ENCODE measurements at regions not wholly inside any gene's neighbourhood (a gene's known extent, or its start where the extent isn't known, plus 50 kb on each side); places are given as distances from the start of the nearest gene placed in this dataset.

- no peak for DNase-seq (ENCODE audit: low spot score)
Observed at GRCh38 chr4:32986236-32986635, 2266.1 kb downstream of the PCDH7 start.

- DNase-seq (ENCODE audit: low spot score), result no peak
Observed at GRCh38 chr4:32987111-32987510, 2266.9 kb downstream of the PCDH7 start.

GRCh38 chr4:32988165-32988811, 2268.1 kb downstream of the PCDH7 start:
- DNase-seq (ENCODE audit: low spot score), result no peak

GRCh38 chr4:32991663-32992062, 2271.5 kb downstream of the PCDH7 start:
- no peak for DNase-seq (ENCODE audit: low spot score)

GRCh38 chr4:32994981-32995881, 2275.1 kb downstream of the PCDH7 start:
- DNase-seq (ENCODE audit: low spot score), result no peak

GRCh38 chr4:33013282-33013681, 2293.1 kb downstream of the PCDH7 start:
- no peak for DNase-seq (ENCODE audit: low spot score)

GRCh38 chr4:33025236-33025635, 2305.1 kb downstream of the PCDH7 start:
- no peak for DNase-seq (ENCODE audit: low spot score)

GRCh38 chr4:33029976-33030375, 2309.8 kb downstream of the PCDH7 start:
- DNase-seq (ENCODE audit: low spot score), result no peak

- no peak for DNase-seq (ENCODE audit: low spot score)
Observed at GRCh38 chr4:33031328-33031727, 2311.2 kb downstream of the PCDH7 start.

- DNase-seq (ENCODE audit: low spot score), result no peak
Observed at GRCh38 chr4:33037464-33037863, 2317.3 kb downstream of the PCDH7 start.

GRCh38 chr4:33045334-33045733, 2325.2 kb downstream of the PCDH7 start:
- no peak for DNase-seq (ENCODE audit: low spot score)

- no peak for DNase-seq (ENCODE audit: low spot score)
Observed at GRCh38 chr4:33052241-33052640, 2332.1 kb downstream of the PCDH7 start.

- DNase-seq (ENCODE audit: low spot score), result no peak
Observed at GRCh38 chr4:33054161-33054560, 2334.0 kb downstream of the PCDH7 start.

- no peak for DNase-seq (ENCODE audit: low spot score)
Observed at GRCh38 chr4:33054656-33055196, 2334.6 kb downstream of the PCDH7 start.

GRCh38 chr4:33057736-33058135, 2337.6 kb downstream of the PCDH7 start:
- DNase-seq (ENCODE audit: low spot score), result no peak

GRCh38 chr4:33058998-33059397, 2338.8 kb downstream of the PCDH7 start:
- no peak for DNase-seq (ENCODE audit: low spot score)

GRCh38 chr4:33060674-33061542, 2340.7 kb downstream of the PCDH7 start:
- peak; percentile 74 for DNase-seq (ENCODE audit: low spot score)

- no peak for DNase-seq (ENCODE audit: low spot score)
Observed at GRCh38 chr4:33061727-33062126, 2341.6 kb downstream of the PCDH7 start.

- no peak for DNase-seq (ENCODE audit: low spot score)
Observed at GRCh38 chr4:33062155-33062806, 2342.1 kb downstream of the PCDH7 start.

- DNase-seq (ENCODE audit: low spot score), result no peak
Observed at GRCh38 chr4:33063241-33063640, 2343.1 kb downstream of the PCDH7 start.

- DNase-seq (ENCODE audit: low spot score), result no peak
Observed at GRCh38 chr4:33064238-33064637, 2344.1 kb downstream of the PCDH7 start.

- no peak for DNase-seq (ENCODE audit: low spot score)
Observed at GRCh38 chr4:33065749-33066148, 2345.6 kb downstream of the PCDH7 start.
